Loucy (cell line): ENCODE measurements at regions not wholly inside any gene's neighbourhood (a gene's known extent, or its start where the extent isn't known, plus 50 kb on each side); places are given as distances from the start of the nearest gene placed in this dataset.

Source experiments
- H2AFZ ChIP-seq: fragments of 200-600 bp; sonication (generic); 2 replicates; pipeline ENCODE4 v1.6.0; 2016; ENCODE audit warnings: antibody characterized with exemption, mild to moderate bottlenecking, low read length, moderate library complexity
- H3F3A ChIP-seq: fragments of 200-600 bp; 2 replicates; pipeline ENCODE4 v1.6.0; 2016; ENCODE audit warnings: antibody characterized with exemption, low read depth, mild to moderate bottlenecking
- H3K27me3 ChIP-seq: fragments of 200-600 bp; sonication (generic); 2 replicates; pipeline ENCODE4 v1.6.1; 2014; ENCODE audit warnings: low read length, mild to moderate bottlenecking; ENCODE audit not compliant: insufficient read depth, poor library complexity, severe bottlenecking
- H3K36me3 ChIP-seq: fragments of 200-600 bp; sonication (generic); 2 replicates; pipeline ENCODE4 v1.6.1; 2016; ENCODE audit warnings: low read length; ENCODE audit not compliant: insufficient read depth
- H3K4me1 ChIP-seq: fragments of 200-600 bp; sonication (generic); 2 replicates; pipeline ENCODE4 v1.5.1; 2014; ENCODE audit warnings: low read length, mild to moderate bottlenecking; ENCODE audit not compliant: insufficient read depth, poor library complexity, severe bottlenecking
- H3K4me2 ChIP-seq: fragments of 200-600 bp; sonication (generic); 2 replicates; pipeline ENCODE4 v1.6.0; 2014; ENCODE audit warnings: antibody characterized with exemption, low read length, low read depth, mild to moderate bottlenecking; ENCODE audit not compliant: poor library complexity, severe bottlenecking
- H3K4me3 ChIP-seq: fragments of 200-600 bp; sonication (generic); 2 replicates; pipeline ENCODE4 v1.5.1; 2014; ENCODE audit warnings: low read length, mild to moderate bottlenecking, mixed read lengths; ENCODE audit not compliant: poor library complexity, severe bottlenecking
- H3K79me2 ChIP-seq: fragments of 200-600 bp; sonication (generic); 2 replicates; pipeline ENCODE4 v1.6.1; 2014; ENCODE audit warnings: low read length; ENCODE audit not compliant: insufficient read depth
- H3K9ac ChIP-seq: fragments of 200-600 bp; sonication (generic); 2 replicates; pipeline ENCODE4 v1.6.0; 2014; ENCODE audit warnings: mild to moderate bottlenecking, low read depth, low read length, moderate library complexity; ENCODE audit not compliant: poor library complexity, severe bottlenecking
- H3K9me2 ChIP-seq: fragments of 200-600 bp; sonication (generic); replicated peaks from 2 replicates; pipeline ENCODE4 v1.6.1; 2016; ENCODE audit warnings: low read depth, low read length, mixed read lengths
- H3K9me3 ChIP-seq: fragments of 200-600 bp; sonication (generic); 2 replicates; pipeline ENCODE4 v1.6.1; 2014; ENCODE audit warnings: mild to moderate bottlenecking, antibody characterized with exemption, low read length, low read depth; ENCODE audit not compliant: insufficient read depth
- H4K20me1 ChIP-seq: fragments of 200-600 bp; sonication (generic); 2 replicates; pipeline ENCODE4 v1.6.0; 2014; ENCODE audit warnings: antibody characterized with exemption, low read length, mild to moderate bottlenecking; ENCODE audit not compliant: insufficient read depth, poor library complexity, severe bottlenecking
- EZH2phosphoT487 ChIP-seq: fragments of 200-600 bp; IDR thresholded peaks from 2 replicates; pipeline ENCODE4 v1.6.1; 2018; ENCODE audit warnings: antibody characterized with exemption, mild to moderate bottlenecking, moderate library complexity, borderline replicate concordance
- TF ChIP-seq, protein P1 (sequence below): fragments of 200-600 bp; sonication (generic); conservative IDR thresholded peaks from 2 replicates; pipeline ENCODE4 v1.5.1; 2014; ENCODE audit warnings: mild to moderate bottlenecking, antibody characterized with exemption, low read length

DNA sequence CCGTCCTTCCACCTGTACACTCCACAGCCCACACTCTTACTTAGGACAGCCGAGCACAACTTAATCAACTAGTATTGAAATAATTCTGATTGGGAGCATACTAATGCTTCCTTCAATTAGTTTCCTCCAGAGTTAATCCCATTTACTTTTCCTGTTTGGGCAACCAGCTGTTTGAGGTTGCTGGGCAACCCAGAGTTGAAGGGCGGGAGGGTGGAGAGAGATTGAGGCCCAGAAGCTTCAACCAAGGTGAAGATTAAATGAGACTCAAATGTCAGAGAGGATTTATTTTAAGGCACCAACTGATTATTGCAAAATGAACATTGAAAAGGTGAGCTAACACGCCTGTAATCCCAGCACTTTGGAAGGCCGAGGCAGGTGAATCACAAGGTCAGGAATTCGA is 428.5 kb upstream of the SEMA6D start:
- Histone ChIP-seq H3K36me3 (no peaks in the 10 kb centered on the region), H3F3A (no peaks in the 10 kb centered on the region), H3K9me2 (no peaks in the 10 kb centered on the region), H3K79me2 (no peaks in the 10 kb centered on the region), H3K9ac (no peak overlapping the region), H3K4me2 (no peak overlapping the region), H2AFZ (no peak overlapping the region), H3K4me3 (no peak overlapping the region), H4K20me1 (no peaks in the 10 kb centered on the region), H3K27me3 (no peaks in the 10 kb centered on the region), H3K4me1 (no peaks in the 10 kb centered on the region), H3K9me3 (no peaks in the 10 kb centered on the region)
- TF ChIP-seq, protein P1, sequence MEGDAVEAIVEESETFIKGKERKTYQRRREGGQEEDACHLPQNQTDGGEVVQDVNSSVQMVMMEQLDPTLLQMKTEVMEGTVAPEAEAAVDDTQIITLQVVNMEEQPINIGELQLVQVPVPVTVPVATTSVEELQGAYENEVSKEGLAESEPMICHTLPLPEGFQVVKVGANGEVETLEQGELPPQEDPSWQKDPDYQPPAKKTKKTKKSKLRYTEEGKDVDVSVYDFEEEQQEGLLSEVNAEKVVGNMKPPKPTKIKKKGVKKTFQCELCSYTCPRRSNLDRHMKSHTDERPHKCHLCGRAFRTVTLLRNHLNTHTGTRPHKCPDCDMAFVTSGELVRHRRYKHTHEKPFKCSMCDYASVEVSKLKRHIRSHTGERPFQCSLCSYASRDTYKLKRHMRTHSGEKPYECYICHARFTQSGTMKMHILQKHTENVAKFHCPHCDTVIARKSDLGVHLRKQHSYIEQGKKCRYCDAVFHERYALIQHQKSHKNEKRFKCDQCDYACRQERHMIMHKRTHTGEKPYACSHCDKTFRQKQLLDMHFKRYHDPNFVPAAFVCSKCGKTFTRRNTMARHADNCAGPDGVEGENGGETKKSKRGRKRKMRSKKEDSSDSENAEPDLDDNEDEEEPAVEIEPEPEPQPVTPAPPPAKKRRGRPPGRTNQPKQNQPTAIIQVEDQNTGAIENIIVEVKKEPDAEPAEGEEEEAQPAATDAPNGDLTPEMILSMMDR = no peak
- no peak for TF ChIP-seq EZH2phosphoT487

DNA sequence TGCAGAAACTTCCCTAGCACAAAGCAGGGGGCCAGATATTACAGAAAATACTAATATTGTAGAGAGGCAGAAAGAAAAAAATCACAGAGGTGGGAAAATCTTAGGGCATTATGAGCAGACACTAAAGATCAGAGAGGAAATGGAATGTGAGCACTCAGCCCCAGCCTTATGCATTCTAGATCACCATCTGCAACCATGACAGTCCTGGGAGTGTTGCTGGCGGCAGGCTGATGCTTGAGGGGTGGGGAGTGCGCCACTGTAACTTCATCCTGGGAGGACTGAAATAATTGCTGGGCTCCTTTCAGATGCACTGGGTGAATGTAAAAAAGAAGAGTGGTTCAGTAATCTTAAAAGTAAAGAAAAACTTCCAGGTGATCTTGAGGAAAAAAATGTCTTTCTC is 427.6 kb upstream of the SEMA6D start:
- H3K27me3 ChIP-seq = no peaks in the 10 kb centered on the region
- TF ChIP-seq, protein P1 = no peak
- no peak for TF ChIP-seq EZH2phosphoT487
- H3K4me2 ChIP-seq = no peak overlapping the region
- no peak overlapping the region for H3K9ac ChIP-seq
- no peaks in the 10 kb centered on the region for H4K20me1 ChIP-seq
- H3K9me2 ChIP-seq = no peaks in the 10 kb centered on the region
- H3K79me2 ChIP-seq = no peaks in the 10 kb centered on the region
- no peaks in the 10 kb centered on the region for H3F3A ChIP-seq
- no peak overlapping the region for H2AFZ ChIP-seq
- no peaks in the 10 kb centered on the region for H3K9me3 ChIP-seq
- H3K36me3 ChIP-seq = no peaks in the 10 kb centered on the region
- H3K4me1 ChIP-seq = no peaks in the 10 kb centered on the region
- H3K4me3 ChIP-seq = no peak overlapping the region

DNA sequence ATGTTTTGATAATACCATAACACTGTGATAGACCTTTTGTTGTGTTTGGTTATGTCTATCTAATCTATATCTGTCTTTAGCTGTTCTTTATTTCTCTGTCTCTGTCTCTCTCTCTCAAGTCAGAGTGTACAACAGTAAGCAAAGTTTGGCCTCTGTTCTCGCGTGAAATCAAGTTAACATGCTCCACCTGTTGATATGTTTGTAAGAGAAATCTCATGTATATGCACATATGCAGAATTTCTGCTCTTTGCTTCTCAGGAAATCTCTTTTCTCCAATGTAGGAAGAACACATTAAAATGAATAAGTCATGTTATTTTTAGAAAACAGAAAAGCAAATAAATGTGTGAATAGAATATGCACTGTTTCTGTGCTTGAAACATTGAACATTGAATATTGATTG is 425.5 kb upstream of the SEMA6D start:
- H2AFZ ChIP-seq = no peak overlapping the region
- H3K4me1 ChIP-seq = no peaks in the 10 kb centered on the region
- no peaks in the 10 kb centered on the region for H3K79me2 ChIP-seq
- no peak for TF ChIP-seq EZH2phosphoT487
- TF ChIP-seq, protein P1 = no peak
- H3K9me3 ChIP-seq = no peaks in the 10 kb centered on the region
- H3K27me3 ChIP-seq = no peaks in the 10 kb centered on the region
- no peak overlapping the region for H3K9ac ChIP-seq
- H3K4me3 ChIP-seq = no peak overlapping the region
- no peak overlapping the region for H3K4me2 ChIP-seq
- H3K9me2 ChIP-seq = no peaks in the 10 kb centered on the region
- no peaks in the 10 kb centered on the region for H3F3A ChIP-seq
- no peaks in the 10 kb centered on the region for H3K36me3 ChIP-seq
- no peaks in the 10 kb centered on the region for H4K20me1 ChIP-seq
